DMS 273 (cell line): ENCODE measurements at regions not wholly inside any gene's neighbourhood (a gene's known extent, or its start where the extent isn't known, plus 50 kb on each side); places are given as distances from the start of the nearest gene placed in this dataset.
A peak's percentile ranks its signal among the peaks of the same experiment; 100 is the strongest.
"Not testable (repeated sequence)": the region's sequence is repeated elsewhere in the genome, so short reads cannot be mapped to it uniquely, and the experiment has no call there.

Source experiments
- DNase-seq: peaks from one replicate; lab custom pipeline; 2025; ENCODE audit not compliant: unreplicated experiment; lab: John Stamatoyannopoulos, UW

GRCh38 chr3:194249323-194250097, 101.6 kb downstream of the CPN2 start:
- peak; percentile 85 for DNase-seq

- peak; percentile 88 for DNase-seq
Observed at GRCh38 chr3:194250098-194251002, 100.8 kb downstream of the CPN2 start.

- DNase-seq = no peak
Observed at GRCh38 chr3:194251007-194251406, 100.1 kb downstream of the CPN2 start.

DNA sequence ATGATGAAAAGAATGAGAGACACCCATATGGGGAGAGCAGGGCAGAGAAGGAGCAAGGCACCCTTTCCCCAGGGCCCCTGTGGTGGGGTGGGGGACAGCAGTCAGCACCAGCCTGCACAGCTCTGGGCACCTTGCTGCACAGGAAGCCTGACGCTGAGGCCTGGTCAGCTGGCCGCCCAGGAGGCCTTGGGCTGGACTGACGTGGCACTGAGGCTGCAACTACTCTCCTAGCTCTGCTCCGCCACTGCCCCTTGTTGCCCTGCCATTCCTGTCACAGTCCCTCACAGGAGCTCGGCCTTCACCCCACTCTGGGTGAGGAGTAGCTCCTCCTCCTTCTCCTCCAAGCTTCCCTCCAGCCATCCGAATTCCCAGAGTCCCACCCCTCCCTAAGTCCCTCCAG, 99.7 kb downstream of the CPN2 start:
- no peak for DNase-seq

DNA sequence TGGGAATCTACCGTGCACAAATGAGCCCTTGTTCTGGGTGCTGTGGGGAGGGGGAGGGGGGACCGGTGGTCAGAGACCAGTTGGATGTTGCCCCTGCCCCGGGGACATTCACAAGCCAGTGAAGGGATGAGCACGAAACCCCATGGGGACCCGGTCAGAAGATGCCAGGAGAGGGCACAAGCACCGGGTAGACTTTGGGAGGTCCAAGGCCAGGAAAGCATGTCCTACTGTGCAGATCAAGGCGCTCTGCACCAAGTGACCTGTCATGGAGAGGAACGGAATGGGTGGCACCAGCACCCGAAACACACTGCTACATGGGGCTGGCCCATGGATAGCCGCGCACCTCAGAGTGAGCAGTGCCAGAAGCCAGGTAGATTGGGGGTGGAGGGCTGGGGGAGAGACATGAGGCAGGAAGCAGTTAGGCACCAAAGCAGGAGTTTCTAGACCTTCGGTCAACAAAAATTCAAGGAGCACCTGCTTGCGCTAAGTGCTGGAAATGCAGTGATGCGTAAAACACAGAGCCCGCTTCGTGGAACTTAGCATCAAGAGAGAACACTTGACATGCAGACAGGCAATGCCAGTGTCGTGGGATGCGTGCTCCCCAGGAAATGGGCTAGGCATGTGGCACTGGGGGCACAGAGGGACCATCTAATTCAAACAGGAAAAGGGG, 99.1 kb downstream of the CPN2 start:
- no peak for DNase-seq

DNA sequence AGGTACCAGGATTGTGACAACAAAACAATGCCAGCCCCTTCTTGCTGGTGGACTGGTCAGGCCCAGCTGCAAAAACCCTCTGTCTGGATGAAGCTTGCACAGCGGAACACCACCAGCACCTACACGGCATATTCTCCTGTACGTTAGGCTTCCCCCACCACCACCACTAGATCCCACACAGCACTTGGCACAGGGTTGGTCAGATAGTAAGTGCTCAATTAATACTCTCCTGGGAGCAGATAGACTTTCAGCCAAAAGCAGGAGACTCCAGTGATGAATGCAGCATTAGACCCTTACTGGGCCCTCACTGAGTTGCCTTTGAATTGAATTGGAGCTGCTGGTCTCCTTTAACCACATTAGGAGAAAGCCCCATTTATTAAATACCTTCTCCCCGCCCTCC, 97.9 kb downstream of the CPN2 start:
- DNase-seq = no peak

- DNase-seq = no peak
Observed at GRCh38 chr3:194254040-194254439, 97.1 kb downstream of the CPN2 start.

DNA sequence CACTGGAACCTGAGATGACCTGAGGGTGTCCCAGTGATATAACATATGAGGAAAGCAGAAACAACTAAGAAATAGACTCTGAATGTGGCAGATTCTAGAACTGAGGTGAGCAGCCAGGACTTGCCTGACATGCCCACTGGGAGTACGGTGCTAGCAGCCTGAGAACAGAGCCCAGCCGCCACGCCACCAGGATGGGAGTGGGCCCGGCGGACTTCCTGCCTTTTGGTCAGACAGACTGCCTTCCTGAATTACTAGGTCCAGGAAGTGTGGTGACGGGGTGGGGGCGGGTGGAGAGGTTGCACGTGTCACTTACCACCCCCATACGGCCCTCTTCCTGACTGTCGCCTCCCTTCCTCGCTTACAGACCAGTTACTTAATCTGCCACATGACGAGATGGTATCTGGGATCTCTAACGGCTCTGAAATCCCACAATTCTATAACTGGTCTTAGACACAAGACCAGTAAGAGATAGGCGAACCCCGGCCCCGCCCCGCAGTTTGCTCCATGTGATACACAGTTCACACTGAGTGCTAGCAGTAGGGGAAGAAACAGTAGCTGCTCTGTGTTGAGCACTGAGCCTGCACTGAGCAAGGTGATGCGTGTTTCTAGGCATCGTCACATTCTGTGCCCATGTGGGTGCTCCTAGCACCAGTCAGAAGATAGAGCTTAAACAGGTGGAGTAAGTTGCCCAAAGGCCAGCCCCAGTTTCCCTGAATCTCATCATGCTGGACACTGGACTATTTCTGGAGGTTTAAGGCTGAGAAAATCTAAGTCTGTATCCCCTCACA, 95.7 kb downstream of the CPN2 start:
- DNase-seq = no peak

- DNase-seq = peak; percentile 24
Observed at GRCh38 chr3:194256040-194256945, 94.8 kb downstream of the CPN2 start.

DNA sequence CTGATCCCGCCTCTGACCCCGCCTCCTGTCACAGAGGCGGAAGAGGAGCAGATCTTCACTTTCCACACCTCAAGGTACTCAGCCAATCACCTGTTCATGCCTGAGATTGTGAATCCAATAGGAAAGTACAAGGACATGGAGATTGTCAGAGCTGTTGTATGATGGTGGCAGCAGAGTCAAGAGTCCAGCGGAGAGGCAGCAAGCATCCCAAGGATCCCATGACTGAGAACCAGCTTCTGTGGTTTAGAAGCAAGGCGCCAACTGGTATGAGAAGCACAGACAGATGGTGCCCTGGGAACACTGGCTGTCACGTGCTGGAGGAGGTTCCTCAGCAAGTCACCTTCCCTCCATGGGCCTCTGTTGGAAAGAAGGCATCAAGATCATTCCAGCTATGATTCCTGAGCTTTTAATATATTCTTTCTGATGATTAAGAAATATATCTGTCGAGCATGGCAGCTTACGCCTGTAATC, 93.9 kb downstream of the CPN2 start:
- DNase-seq = peak; percentile 74

DNA sequence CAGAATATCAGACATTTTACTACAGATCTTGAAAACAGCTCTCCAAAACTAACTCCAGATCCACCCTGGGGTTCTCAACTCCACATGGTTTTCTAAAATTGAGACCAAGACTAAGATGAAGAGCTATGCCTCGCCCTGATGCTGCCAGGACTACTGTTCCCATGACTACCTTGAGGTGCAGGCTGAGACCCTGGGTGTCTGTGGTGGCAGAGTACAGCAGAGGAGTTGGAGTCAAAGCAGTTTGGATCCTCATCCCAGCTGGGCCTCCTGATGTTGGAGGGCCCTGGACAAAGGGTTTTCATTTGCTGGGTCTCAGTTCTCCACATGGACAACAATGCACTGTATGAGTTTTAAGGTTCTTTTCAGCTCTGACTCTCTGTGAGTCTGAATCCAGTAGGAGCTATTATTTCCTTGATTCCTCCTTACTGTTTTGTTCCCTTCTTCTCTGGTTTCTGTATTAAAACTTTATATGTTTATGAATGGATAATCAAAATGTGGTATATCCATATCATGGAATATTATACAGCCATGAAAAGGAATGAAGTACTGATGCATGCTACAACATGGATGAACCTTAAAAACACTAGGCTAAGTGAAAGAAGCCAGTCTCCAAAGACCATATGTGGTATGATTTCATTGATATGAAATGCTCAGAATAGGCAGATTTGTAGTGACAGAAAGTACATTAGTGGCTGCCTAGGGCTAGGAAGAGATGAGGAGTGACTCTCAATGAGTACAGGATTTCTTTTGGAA, 93.0 kb downstream of the CPN2 start:
- DNase-seq = no peak

GRCh38 chr3:194259982-194260766, 91.0 kb downstream of the CPN2 start:
- no peak for DNase-seq

DNA sequence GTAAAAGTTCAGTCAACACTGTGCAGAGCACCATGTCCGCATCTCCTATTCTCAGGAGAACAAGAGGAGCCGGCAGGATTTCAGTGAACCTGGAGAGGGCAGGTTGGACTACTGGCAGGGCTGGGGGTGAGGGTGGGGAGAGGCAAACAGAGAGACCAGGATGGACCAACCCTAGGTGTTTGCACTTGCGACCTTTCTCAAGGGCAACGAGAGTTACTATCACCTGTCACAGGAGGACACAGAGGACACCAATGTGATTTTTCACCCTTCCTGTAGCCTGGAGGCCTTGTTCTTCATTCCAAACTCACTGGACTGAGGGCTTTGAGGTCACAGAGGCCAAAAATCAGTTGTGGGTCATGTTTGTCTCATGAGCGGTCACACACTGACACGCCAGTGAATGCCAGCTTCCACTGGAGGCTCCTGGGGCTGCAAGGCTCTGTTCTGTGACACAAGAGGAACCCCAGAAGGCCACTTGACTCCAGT, 89.5 kb downstream of the CPN2 start:
- no peak for DNase-seq

DNA sequence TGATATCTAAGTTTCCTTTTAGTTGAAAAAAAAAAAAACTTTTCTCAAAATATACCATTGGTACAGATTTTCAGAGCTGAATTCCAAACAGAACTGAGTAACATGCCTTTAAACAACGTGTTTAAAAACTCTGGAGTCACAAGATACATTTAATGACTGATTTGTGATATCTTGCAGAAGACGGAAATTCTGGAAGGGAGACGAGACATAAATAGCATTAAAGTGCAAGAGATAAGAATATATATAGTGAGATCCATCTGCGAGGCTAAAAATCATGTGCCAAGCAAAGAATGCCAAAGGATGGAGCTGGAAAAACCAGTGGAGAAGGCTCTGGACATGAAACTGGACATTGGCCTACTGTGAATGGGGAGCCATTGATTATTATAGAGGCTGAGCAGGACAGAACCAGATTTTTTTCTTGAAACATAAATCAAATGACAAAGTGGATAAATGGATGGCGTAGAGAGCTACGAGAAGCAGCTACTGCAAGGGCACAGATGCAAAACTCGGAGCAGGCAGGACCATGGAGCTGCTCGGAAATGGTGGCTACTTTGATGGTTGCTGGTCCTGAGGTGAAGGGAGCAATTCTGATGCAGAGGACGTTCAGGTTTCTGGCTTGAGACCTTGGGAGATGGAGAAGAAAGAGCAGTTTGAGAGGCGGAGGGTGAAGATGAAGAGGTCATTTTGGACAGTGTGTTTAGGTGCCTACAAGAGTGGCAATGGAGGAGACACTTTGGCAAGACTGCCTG, 88.8 kb downstream of the CPN2 start:
- DNase-seq = no peak

GRCh38 chr3:194262925-194263305, 88.2 kb downstream of the CPN2 start:
- DNase-seq = no peak

DNA sequence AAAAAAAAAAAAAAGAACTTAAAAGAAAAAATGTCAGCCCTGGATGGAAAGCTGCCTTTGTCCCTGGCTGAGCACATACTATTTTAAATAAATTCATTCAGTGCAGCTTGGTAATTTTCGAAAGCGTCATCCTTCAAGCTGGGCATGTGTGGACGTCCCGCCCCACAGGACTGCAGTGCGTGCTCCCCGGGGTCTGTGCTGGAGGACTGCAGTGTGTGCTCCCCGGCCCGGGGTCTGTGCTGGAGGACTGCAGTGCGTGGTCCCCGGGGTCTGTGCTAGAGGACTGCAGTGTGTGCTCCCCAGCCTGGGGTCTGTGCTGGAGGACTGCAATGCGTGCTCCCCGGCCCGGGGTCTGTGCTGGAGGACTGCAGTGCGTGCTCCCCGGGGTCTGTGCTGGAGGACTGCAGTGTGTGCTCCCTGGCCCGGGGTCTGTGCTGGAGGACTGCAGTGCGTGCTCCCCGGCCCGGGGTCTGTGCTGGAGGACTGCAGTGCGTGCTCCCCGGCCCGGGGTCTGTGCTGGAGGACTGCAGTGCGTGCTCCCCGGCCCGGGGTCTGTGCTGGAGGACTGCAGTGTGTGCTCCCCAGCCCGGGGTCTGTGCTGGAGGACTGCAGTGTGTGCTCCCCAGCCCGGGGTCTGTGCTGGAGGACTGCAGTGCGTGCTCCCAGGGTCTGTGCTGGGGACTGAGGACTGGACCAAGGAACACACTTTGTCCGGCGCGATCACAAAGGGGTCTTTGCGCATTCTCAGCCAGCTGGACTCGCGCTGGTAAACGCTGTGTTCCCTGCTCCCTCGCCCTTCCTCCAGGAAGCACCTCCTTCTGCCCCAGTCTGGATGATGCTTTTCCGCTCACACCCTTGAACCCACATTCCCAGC, 86.3 kb downstream of the CPN2 start:
- DNase-seq = not testable (repeated sequence)
